Retinal pigment epithelial cell (primary cell): ENCODE measurements at regions not wholly inside any gene's neighbourhood (a gene's known extent, or its start where the extent isn't known, plus 50 kb on each side); places are given as distances from the start of the nearest gene placed in this dataset.

Source experiments
- DNase-seq: peaks from one replicate; pipeline ENCODE4 v3.0.0-alpha.2; 2010; ENCODE audit warnings: low read depth
- H3K4me3 ChIP-seq: 2 replicates; pipeline ENCODE4 v1.5.1; 2011; ENCODE audit warnings: mild to moderate bottlenecking, low read length, control low read depth, moderate library complexity
- CTCF ChIP-seq: conservative IDR thresholded peaks from 2 replicates; pipeline ENCODE4 v1.5.1; 2011; ENCODE audit warnings: low read depth, low read length, control low read depth, inconsistent platforms

- no peak for TF ChIP-seq CTCF
- no peak for DNase-seq
- H3K4me3 ChIP-seq, result no peak overlapping the region
Observed at GRCh38 chr9:36763778-36764177, 191.1 kb downstream of the MELK start.

GRCh38 chr9:36764364-36765076, 191.8 kb downstream of the MELK start:
- no peak for TF ChIP-seq CTCF
- no peak for DNase-seq
- no peak overlapping the region for H3K4me3 ChIP-seq

GRCh38 chr9:36765077-36765390, 192.3 kb downstream of the MELK start:
- no peak for TF ChIP-seq CTCF
- no peak overlapping the region for H3K4me3 ChIP-seq
- DNase-seq, result no peak

GRCh38 chr9:36765468-36766341, 193.0 kb downstream of the MELK start:
- DNase-seq, result no peak
- TF ChIP-seq CTCF, result no peak
- H3K4me3 ChIP-seq, result peak overlapping the region; percentile 5

GRCh38 chr9:36768677-36769076, 196.0 kb downstream of the MELK start:
- TF ChIP-seq CTCF, result no peak
- DNase-seq, result no peak
- no peak overlapping the region for H3K4me3 ChIP-seq

GRCh38 chr9:36770025-36770424, 197.3 kb downstream of the MELK start:
- no peak overlapping the region for H3K4me3 ChIP-seq
- TF ChIP-seq CTCF, result no peak
- no peak for DNase-seq
